Stimulated activated CD8-positive, alpha-beta memory T cell treated with anti-CD3 and anti-CD28 coated beads, Interleukin-7, amount 100 ng/mL, for 48 hours (primary cell): ENCODE measurements at regions not wholly inside any gene's neighbourhood (a gene's known extent, or its start where the extent isn't known, plus 50 kb on each side); places are given as distances from the start of the nearest gene placed in this dataset.
"Not testable (repeated sequence)": the region's sequence is repeated elsewhere in the genome, so short reads cannot be mapped to it uniquely, and the experiment has no call there.

Experiments
- DNase-seq, 2 donors: peaks; one replicate each; pipeline ENCODE4 v3.0.0-alpha.2; 2020; ENCODE audit warnings: low read depth in 1 of 2; ENCODE audit errors: extremely low read depth in 1 of 2

DNA sequence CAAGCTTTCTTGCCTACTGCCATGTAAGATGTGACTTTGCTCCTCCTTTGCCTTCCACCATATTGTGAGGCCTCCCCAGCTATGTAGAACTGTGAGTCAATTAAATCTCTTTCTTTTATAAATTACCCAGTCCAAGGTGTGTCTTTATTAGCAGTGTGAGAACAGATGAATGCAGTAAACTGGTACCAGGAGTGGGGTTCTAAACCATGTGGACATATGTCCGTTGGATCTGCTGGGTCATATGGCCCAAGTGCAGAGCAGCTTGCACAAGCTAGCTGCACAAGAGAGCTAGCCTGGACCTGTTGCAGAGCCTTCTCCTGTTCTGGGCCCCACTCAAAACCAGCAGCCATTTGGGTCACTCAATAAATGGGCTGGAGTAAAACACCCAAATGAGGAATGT, 177.1 kb downstream of the HIPK3 start:
- DNase-seq, result no peak

DNA sequence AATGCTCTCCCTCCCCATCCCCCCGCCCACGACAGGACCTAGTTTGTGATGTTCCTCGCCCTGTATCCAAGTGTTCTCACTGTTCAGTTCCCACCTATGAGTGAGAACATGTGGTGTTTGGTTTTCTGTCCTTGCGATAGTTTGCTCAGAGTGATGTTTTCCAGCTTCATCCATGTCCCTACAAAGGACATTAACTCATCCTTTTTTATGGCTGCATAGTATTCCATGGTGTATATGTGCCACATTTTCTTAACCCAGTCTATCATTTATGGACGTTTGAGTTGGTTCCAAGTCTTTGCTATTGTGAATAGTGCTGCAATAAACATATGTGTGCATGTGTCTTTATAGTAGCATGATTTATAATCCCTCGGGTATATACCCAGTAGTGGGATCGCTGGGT, 171.3 kb downstream of the HIPK3 start:
- DNase-seq, result not testable (repeated sequence)

DNA sequence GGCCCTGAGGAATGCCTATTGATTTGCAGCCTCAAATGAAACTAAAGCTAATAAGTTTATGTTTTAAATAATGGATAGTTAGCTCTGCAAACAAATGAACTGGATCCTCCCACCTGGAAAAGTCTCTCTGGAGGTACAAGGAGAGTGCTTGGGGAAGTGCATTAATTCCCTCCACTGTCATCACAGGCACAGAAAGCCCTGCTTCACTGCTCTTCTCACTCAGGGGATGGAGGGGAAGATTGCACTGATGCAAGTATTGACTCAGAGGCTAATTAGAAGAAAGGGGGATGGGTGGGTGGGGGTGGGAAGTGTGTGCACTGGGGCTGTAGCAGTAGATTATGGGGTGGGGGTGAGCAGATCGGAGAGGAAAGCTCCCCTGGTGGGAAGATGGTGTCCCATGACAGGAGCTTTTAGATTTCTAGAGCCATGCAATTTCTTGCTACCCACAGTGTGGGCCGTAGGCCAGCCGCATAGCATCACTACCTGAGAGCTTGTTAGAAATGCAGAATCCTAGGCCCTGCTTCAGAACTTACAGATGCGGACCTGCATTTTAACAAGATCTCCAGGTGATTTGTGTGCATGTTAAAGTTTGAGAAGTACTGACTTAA, 163.9 kb downstream of the HIPK3 start:
- DNase-seq, result no peak

DNA sequence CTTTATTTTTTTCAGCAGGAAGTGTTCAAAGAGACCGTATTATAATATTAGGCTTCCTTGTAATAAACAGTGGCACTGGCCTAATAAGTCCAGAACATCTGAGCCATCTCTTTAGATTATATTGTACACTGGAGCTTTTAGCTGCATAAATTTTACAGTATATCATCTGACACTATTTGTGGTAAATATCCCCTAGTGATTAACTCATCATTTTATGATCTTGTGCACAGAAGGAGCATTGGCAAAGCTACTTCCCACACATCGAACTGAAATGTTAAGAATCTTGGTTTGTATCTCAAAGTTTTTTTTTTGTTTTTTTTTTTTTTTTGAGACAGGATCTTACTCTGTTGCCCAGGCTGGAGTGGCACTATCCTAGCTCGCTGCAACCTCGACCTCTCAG, 162.7 kb downstream of the HIPK3 start:
- DNase-seq, result no peak

DNA sequence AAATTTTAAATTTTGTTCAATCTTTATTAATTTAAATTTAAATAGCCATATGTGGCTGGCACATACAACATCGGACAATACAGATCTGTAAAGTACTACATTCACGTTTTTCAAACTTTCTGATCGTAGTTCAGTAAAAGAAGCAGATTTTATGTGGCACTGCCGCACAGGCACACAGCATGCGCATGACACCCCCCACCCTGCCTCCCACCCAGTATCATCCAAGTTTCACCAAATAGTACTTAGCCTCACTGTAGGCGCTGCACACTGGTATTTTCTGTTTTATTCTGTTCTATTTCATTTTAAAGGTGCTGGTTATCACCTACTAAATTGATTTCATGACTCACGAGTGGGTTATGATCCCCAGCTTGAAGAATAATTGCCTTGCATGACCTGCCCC, 159.9 kb downstream of the HIPK3 start:
- DNase-seq, result no peak

DNA sequence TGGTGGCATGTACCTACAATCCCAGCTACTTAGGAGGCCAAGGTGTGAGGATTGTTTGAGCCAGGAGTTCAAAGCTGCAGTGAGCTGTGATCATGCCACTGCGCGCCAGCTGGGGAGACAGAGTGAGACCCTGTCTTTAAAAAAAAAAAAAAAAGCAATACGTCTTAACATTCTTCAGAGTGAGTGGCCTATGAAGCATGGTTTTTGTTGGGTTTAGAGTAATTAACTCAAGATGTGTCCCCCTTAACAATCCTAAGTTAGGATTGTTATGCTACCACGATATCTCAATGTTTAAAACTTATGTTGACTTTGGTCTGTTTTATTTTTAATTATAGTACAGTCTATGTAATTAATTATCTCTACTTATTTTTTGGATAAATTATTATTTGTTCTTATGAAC, 156.1 kb downstream of the HIPK3 start:
- DNase-seq, result no peak

DNA sequence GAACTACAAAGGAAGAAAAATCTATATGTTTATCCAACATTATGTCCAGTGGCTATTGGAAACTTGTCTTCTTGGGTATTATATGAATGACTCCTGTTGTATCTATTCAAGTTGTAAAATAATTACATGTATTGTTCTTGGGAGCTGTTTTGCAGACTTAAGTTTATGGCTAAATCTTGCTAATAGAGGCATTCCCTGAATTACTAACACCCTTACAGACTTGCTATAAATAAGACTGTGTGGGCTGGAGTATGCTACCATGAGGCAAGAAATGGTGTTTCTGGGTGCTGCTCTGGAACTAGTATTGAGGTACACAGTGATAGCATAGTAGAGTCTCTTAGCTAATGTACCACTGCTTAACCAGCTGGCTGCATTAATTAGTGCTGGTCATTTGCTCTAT, 155.1 kb downstream of the HIPK3 start:
- no peak for DNase-seq

DNA sequence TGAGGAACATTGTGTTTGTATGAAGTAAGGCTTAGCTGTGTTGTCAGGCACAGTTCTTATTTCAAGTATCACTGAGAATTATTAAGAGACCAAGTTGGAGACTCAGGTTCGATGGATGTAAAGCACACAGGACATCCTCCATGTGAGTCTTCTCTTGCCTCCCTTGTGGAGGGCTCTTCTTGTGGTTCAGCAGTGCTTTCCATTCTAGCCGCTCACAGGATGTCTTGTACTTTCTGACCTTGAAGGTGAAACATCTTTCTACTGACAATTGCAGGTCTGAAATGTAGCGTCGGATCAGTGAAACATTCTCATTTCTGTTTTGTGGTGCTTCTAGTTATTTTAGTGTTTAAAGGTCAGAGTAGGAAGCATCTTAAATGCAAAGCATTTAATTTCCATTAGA, 154.6 kb downstream of the HIPK3 start:
- DNase-seq, result no peak

DNA sequence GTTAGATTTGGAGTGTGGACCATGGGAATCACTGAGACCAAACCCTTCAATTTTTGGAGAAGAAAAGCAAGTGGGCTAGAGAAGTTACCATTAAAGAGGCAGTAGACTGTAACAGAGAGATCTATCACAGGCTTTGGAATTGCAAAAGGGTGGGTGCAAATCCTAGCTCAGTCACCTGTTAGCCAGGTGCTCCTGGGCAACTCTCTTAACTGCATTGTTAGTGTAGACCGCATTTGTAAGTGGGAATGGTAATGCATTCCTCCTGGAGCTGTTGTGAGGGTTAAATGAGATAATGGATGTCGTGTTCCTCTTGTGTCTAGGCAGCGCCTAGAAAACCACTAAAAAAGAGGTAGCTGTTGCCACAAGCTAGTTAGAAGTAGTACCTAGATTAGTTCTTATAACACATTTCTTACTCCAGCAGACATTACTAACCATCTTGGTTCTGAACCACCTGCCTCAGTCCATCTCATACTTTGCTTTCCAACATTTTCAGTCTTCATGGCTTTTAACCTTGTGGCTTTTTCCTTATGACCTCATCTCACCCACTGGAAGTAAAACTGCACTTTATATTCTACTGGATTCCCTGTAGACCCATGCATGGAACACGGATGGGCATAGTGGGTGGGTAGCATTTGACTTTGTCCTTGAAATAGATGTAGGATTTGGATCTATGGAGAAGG, 153.0 kb downstream of the HIPK3 start:
- DNase-seq, result no peak
